ENCODE measurements at regions not wholly inside any gene's neighbourhood (a gene's known extent, or its start where the extent isn't known, plus 50 kb on each side); places are given as distances from the start of the nearest gene placed in this dataset.

- TF ChIP-seq POLR2AphosphoS5 (IDR thresholded peaks at IDR 0.05; ENCODE audit: borderline replicate concordance, low read depth, low read length) (no peak), EZH2 (IDR thresholded peaks at IDR 0.05) (no peak), FOXP2 (optimal IDR thresholded peaks at IDR 0.05; ENCODE audit: control extremely low read depth, extremely low read length, insufficient read depth) (no peak)
Observed at GRCh38 chr4:175234162-175234561, 316.0 kb downstream of the ADAM29 start.

Measured in SK-N-MC (cell line).